Erythroblast (primary cell): ENCODE measurements at regions not wholly inside any gene's neighbourhood (a gene's known extent, or its start where the extent isn't known, plus 50 kb on each side); places are given as distances from the start of the nearest gene placed in this dataset.
"Not testable (repeated sequence)": the region's sequence is repeated elsewhere in the genome, so short reads cannot be mapped to it uniquely, and the experiment has no call there.

Experiments
- DNase-seq, 2 experiments: peaks; one replicate each; lab custom pipeline; 2025; lab: John Stamatoyannopoulos, UW

DNA sequence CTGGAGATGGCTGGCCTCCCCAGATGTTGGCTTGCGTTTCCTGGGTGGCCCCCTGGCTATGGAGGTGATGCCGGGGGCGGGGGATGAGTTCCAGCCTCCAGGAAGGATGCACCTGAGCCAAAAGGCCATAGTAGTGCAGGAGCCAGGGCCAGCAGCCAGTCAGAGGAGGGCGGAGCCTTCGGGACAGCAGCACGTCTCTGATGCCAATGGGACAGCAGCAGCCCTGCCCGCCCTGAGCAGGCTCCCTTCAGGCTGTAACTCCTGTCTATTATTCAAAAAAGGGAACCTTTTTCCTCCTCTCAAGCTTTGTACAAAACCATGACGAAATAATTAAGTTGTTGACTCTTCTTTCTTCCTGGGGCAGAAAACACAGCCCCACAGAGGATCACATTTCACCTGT, 189.7 kb downstream of the BCL2L11 start:
- DNase-seq, result not testable (repeated sequence)

DNA sequence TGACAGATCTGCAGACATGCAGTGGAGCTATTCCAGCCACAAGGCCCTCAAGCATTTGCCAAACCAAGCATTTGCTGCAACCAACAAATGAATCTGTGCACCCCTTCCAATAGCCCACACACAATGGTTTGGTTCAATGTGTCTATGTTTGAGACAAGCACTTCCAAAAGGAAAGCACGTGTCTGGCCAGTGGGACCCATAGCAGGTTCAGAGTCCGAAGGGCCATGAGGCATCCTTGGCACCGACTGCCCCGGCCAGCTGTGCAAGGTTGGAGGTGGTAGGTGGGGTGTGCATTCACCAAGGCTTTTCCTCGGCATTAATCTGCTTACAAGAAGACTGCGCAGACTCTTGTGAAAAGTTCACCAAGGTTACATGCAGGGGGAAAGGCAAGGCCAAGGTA, 190.9 kb downstream of the BCL2L11 start:
- DNase-seq, result not testable (repeated sequence)

DNA sequence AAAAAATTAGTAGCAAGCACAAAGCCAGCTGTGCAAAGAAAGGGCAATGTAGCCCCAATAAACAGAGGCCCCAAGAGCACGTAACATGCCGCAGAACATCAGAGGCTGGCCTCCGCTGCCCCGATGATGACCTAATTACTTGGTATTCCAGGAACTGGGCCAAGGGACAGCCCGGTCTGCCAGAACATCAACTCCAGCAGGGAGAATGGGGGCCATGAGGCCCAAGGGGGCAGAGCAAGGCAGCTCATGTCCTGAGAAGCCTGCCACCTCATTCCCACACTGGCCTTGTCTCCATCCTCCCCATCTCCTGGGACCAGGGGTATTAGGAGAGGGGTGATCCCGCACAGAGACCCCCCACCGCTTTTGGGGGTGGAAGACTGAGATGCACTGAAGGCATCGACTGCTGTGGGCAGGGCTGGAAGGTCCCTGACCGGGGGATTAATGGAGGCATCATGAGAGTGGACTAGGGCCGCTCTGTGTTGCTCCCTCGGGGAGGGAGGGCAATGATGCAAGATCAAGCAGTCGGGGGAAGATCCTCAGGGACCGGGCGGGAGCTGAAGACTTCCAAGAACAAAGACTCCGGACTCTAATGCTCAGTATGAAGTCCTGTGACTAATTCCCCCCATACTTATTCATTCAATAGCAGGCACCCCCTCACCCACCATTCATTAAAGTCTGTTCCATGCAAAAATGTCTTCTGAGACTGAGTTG, 192.3 kb downstream of the BCL2L11 start:
- not testable (repeated sequence) for DNase-seq

DNA sequence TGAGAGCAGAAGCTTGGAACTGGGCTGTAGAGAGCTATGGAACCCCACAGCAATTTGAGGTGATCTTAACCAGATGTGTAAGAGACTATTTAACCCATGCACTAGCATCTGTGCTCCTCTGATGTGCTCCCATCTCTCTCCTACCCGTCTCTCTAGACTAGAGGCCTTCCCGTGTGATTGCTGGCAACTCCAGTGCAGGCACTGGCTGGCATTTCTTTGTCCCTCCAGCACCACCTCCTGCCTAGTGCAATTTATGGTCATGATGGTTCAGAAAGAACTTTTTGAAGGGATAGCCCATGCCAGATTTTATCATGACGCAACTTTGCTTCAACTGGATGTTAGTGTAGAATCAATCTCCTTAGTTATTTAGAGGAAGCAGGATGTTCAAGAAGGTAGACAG, 193.0 kb downstream of the BCL2L11 start:
- not testable (repeated sequence) for DNase-seq

DNA sequence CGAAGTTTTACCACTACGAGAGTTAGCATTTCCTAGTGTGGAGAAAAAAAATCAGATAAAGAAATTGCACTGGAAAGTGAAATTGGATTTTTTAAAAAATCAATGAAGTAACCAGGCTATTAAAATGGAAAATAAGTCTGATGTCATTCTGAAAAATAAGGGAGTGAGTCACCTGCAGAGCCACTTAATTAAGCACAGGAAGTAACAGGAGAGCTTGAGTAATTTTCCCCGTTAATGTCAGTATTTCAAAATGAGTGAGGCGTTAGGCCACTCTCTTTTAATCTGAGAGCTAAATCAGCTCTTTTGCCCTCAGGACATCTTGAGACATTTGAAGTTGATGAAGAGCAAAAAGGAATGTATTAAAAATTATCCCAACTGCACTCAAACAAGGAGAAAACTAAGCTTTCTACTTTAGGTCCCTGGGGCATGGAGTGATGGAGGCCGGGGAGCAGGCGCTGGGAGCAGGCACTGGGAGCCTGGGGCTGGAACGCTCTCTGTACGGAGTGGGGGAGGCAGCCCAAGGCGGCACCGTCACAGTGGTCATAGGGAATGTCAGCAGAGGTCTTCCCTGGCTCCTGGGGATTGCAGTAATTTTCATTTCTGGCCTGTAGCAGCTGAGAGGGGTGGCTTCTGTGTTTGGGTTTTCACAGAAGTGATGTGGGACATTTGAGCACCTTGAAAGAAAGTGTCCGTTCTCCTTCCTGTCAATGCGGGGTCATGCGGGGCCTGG, 194.6 kb downstream of the BCL2L11 start:
- DNase-seq, result not testable (repeated sequence)

DNA sequence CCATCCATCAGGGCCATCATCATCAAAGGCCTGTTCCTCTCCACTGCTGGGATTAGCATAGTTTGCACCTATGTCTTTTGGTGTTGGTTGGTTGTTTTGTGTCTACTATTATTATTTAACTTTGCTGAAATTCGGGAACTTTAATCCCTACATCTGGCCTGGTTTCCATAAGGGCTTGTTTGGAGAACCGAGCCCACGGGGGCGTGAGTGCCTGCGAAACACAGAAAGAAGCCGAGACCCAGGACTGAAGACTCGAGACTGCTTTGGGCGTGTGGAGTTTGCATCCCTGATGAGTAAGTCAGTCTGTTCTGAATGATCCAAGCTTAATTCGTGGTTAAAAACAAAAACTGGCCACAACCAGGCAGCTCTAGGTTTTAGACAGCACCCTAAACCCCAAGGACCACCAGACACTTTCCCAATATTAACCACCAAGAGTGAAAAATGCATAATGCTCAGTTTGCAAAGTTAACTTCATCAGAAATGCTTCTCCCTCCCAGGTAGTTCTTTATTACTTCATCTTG, 195.6 kb downstream of the BCL2L11 start:
- DNase-seq, result not testable (repeated sequence)

DNA sequence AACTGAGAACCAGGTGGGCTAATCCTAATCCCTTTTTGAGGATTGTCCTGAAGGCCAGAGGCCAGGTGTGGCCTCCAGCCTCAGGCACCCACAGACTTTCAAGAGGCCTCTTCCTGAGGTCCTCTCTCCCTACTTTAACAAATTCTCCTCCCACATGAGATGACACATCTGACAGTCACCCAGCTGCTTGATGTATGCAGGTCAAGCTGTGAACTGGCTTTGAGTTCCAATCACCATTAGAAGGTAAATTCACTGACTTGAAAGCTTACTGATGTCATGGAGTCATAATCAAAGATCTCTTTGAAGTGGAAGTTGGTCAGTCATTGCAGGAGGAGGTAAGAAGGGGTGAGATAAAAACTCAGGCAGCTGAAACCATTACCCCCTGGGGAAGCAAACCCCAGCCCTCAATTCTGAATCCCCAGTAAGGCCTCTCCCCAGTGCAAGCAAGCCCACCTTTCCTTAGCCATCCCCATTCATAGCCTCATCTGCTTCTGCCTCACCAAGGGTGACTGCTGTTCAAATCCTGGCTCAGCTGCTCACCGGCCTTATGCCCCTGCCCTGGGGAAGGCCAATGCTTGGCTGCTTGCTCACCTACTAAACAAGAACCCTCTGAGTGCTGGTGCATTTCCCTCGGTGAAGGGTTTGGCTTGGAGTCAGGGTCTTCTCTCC, 196.3 kb downstream of the BCL2L11 start:
- DNase-seq, result not testable (repeated sequence)

DNA sequence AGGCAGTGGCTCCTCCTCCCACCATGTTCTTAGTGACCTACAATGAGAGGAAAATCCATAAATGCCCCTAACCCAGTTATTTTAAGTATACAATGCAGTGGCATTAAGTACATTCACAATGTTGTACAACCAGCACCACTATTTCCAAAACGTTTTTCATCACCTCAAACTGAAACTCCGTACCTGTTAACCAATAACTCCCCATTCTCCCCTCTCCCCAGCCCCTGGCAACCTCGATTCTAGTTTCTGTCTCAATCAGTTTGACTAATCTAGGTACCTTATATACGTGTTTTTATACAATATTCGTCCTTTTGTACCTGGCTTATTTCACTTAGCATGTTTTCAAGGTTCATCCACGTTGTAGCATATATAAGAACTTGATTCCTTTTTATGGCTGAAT, 198.8 kb downstream of the BCL2L11 start:
- not testable (repeated sequence) for DNase-seq

DNA sequence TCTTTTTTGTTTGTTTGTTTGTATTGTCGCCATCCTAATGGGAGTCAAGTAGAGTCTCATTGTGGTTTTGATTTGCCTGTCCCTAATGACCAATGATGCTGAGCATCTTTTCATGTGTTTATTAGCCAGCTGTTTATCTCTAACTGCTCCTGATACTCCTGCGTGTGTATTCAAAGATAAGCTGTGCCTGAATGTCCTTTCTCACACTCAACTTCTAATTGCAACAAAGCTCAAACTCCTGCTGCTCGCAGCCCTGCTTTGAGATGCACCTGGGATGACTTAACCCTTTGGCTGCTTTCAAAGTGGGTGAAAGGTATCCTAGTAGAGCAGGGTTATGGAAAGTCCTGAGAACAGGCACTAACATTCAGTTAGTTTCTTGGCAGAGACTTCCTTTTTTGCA, 199.6 kb downstream of the BCL2L11 start:
- not testable (repeated sequence) for DNase-seq

DNA sequence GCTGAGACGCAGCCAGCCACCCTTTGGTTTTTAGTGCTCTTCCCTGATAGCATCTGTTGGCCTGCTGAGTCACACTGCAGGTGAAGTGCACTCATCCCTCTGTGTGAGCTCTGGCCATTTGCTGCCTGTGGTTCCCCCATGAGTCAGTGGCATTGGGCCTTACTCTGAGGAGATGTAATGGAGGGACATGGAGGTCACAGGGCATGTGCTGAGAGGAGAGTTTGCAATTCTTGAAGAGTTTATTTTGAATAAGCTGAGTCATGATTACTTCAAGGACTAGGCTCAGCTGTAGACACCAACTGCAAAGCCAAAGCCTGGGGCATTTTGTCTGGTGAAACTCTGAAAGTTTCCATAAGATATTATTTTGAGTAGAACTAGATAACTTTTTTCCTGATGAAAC, 200.3 kb downstream of the BCL2L11 start:
- not testable (repeated sequence) for DNase-seq

DNA sequence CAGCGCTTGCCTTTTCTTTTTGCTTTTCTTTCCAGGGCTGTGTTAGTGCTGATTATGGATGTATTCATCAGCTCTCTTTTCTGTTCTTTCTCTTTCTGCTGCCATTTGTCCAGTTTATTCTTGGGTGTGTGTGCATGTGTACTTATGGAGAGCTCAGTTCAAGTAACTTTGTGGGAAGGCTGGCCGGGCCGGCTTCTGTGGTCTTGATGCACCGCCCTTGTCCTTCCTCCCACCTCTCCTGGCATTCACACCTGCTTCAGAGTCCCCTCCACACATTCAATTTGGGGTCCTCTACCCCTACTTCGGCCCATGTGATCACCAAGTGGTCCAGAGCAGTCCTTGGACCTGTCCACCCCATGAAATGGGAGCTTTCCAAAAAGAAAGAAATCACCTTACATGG, 202.7 kb downstream of the BCL2L11 start:
- DNase-seq, result not testable (repeated sequence)

DNA sequence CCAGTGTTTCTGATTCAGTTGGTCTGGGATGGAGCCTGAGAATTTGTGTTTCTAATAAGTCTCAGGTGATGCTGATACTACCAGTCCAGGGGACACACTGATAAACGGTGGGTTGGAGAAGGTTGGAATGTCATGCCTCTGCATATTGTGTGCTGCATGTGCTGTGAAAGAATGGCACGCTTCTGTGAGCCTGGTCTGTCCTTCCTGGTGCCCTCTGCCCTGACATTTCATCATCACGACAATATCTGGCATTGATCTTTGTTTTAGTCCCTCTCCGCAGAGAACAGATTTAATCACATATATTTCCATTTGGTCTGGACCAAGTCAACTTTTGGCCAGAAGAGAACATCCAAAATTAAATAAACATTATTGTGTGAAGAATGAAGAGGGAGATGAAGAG, 207.0 kb downstream of the BCL2L11 start:
- DNase-seq, result not testable (repeated sequence)

DNA sequence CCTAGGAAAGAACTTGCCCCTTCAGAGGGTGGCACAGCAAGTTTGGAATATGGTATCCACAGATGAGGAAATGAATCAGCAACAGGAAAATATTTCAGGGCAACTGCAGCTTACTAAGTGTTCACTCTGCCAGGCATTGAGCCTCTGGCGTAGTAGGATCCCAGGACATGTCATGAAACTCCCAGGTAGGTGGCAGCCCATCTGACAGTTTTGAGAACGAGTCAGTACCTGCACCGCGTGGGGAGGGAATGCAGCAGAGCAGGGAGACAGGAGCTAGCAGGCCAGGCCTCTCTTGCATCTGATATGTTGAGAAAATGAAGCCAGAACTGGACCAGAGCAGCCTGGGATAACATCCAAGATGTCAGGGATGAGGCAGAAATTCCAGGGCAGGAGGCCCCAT, 208.6 kb downstream of the BCL2L11 start:
- DNase-seq, result not testable (repeated sequence)

DNA sequence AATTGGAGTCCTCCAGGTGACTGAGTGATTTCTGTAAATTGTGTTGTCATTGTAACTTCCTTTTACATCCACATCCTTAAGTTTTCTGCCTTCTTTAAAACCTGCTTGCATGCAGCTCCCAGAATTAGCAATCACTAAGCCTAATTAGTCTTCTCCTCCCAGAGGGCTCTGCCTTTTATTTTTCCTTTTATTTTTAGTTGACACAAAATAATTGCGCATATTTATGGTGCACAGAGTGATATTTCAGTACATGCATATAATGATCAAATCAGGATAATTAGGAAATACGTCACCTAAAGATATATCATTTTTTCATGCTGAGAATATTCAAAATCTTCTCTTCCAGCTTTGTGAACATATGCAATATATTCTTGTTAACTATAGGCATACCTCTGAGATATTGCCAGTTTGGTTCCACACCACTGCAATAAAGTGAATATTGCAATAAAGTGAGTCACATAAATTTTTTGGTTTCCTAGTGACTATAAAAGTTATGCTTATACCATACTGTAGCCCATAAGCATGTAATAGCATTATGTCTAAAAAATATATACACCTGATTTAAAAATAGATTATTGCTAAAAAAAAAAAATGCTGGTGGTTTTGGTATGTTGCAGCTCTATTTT, 210.5 kb downstream of the BCL2L11 start:
- not testable (repeated sequence) for DNase-seq

DNA sequence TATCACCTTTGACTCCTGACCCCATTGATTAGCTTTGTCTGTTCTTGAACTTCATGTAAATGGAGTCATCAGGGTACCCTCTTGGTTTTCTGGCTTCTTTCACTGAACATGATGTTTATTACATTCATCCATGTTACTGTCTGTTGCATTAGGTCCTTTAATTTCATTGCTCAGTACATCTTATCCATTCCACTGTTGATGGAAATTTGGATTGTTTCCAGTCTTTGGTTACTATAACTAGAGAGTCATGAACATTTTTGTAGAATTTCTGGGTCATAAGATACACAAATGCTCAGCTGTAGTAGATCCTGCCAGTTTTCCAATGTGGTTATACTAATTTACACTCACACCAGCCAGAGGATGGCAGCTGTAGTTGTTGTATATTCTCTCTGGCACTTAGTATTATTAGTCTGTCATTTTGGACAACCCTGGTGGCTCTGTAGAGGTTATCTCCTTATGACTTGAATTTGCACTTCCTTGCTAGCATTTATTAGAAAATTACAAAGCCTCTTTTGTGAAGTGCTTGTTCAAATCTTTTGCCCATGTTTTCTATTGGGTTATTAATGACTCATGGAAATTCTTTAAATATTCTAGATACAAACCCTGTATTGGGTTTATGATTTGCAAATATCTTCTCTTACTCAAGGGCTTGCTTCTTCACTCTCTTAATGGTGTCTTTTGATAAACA, 214.7 kb downstream of the BCL2L11 start:
- DNase-seq, result not testable (repeated sequence)

DNA sequence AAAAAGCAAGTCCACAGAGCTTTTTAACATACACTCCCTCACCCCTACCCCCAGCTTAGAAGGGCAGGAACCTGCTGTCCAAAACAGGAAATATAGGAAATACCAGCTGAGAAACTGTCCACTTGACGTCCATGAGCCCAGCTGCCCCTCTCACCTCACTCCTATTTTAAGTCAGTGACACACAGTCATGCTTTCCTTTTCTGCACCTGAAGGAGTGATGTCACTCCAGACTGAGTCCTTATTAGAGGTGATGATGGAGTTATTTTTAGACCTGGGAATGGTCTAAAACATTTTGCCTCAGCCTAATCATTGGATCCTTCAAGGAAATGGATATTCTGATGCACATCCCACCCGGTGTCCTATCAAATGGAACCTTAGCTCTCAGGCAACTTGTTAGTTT, 217.8 kb downstream of the BCL2L11 start:
- not testable (repeated sequence) for DNase-seq

DNA sequence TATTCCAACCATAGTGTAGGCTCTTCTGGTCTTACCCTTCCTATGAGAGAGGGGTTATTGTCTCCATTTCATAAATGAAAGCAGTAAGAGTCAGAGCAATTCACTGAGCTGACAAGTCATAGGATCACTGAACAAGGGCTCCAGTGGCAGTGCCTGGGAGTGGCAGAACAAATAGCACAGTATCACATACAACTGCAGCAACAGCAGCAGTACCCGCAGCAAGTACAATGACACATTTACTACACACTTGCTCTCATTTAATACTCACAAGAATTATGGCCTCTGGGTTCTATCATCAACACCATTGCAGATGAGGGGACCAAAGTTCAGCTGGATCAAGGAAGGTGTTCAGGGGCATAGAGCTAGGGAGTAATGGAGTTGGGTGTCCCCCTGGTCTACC, 218.8 kb downstream of the BCL2L11 start:
- DNase-seq, result not testable (repeated sequence)

DNA sequence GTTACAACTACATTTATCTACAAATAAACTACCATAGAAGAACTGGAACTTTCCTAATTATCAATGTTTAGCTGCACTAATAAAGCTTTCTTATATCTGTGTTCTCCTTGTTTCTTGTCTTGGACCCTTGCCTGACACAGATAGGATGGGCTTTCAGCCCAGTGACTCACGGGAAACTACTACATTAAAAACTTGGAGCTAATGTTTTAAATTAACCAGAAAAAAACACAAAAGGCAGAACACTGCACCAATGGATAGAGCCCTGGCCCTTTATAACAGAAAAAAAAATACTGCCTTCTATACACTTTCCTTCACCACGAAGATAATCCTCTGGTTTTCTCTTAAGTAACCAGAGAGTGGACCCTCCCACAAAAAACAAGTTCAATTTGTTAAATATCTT, 223.9 kb downstream of the BCL2L11 start:
- DNase-seq, result not testable (repeated sequence)

DNA sequence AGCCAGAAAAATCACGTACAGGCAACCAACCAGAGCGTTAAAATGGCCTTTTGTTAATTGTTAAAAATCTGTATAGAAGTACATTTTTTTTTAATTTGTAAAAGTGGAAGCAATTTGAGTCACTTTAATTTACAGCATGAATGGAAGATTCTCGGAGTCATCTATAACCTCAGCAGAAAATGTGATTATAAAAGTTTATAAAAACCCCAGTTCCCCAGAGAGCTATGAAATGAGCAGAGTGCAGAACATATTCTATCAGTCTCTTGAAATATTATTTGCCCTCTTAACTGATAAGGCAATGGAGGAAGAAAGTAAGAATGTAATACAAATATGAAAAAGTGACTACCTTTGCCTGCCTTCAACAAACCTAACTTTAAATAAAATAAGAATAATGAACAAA, 224.7 kb downstream of the BCL2L11 start:
- not testable (repeated sequence) for DNase-seq

DNA sequence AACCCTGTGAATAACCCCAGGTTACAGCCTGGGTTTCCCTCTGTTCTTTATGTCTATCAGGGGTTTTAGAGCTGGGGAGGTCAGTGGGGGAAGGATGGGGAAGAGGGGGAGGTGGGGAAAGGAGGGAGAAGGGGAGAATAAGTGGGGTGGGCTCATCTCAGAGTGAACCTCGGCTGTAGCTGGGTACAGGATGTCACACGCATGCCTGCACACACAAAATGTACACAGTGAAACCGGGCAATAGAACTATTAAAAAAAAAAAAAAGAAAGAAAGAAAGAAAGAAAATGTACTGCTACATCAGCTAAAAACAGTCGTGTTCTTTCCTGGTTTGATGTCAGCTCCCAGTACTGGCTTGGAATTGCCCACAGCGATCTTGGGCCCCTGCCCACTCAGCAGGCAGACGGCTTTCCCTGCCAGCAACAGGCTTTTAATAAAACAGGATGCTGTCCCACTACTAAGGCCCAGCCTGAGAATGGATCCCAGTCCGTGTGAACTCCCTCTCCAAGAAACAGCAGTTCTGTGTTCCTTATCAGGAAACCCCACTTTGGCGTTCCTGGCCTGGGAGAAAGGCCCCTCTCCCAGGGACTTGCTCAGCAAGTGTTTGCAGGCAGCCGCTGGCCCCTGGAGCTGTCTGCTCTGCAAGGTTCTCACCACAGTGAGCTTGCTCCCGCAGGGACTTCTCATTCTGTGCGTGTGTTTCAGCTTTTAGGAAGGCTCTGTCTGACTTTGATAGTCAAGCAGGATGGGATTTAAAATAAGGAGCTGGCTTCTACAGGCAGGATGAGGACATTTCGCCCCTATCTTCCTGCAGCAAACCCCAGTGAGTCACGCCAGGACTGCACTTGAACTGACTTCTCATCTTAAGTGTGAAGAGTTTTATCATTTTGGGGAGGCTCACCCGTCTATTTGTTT, 225.6 kb downstream of the BCL2L11 start:
- DNase-seq, result not testable (repeated sequence)
